Eye (tissue), 1 donor: ENCODE measurements at regions not wholly inside any gene's neighbourhood (a gene's known extent, or its start where the extent isn't known, plus 50 kb on each side); places are given as distances from the start of the nearest gene placed in this dataset.

Experiments used
- DNase-seq: peaks from one replicate; pipeline ENCODE4 v3.0.0-alpha.2; 2015

- no peak for DNase-seq
Observed at GRCh38 chr20:39602649-39603048, 640.5 kb downstream of the DHX35 start.

- no peak for DNase-seq
Observed at GRCh38 chr20:39600871-39601270, 638.7 kb downstream of the DHX35 start.

GRCh38 chr20:39600156-39600555 lies 638.0 kb downstream of the DHX35 start:
- DNase-seq = no peak

GRCh38 chr20:39596554-39596953 lies 634.4 kb downstream of the DHX35 start:
- no peak for DNase-seq

- DNase-seq = no peak
Observed at GRCh38 chr20:39592371-39592770, 630.2 kb downstream of the DHX35 start.

GRCh38 chr20:39588148-39588757 lies 626.1 kb downstream of the DHX35 start:
- DNase-seq = no peak

GRCh38 chr20:39581034-39581433 lies 618.9 kb downstream of the DHX35 start:
- DNase-seq = no peak

- DNase-seq = no peak
Observed at GRCh38 chr20:39576771-39577170, 614.6 kb downstream of the DHX35 start.

GRCh38 chr20:39574061-39574460 lies 611.9 kb downstream of the DHX35 start:
- DNase-seq = no peak

- no peak for DNase-seq
Observed at GRCh38 chr20:39571171-39571570, 609.0 kb downstream of the DHX35 start.

GRCh38 chr20:39568109-39568508 lies 606.0 kb downstream of the DHX35 start:
- no peak for DNase-seq

GRCh38 chr20:39563349-39563748 lies 601.2 kb downstream of the DHX35 start:
- peak; percentile 79 for DNase-seq

- no peak for DNase-seq
Observed at GRCh38 chr20:39554341-39554740, 592.2 kb downstream of the DHX35 start.

- DNase-seq = no peak
Observed at GRCh38 chr20:39553120-39553519, 591.0 kb downstream of the DHX35 start.

GRCh38 chr20:39549733-39550132 lies 587.6 kb downstream of the DHX35 start:
- peak; percentile 94 for DNase-seq

- no peak for DNase-seq
Observed at GRCh38 chr20:39547546-39548408, 585.6 kb downstream of the DHX35 start.

GRCh38 chr20:39541136-39541803 lies 579.1 kb downstream of the DHX35 start:
- DNase-seq = no peak

GRCh38 chr20:39538317-39538716 lies 576.2 kb downstream of the DHX35 start:
- DNase-seq = peak; percentile 8

- no peak for DNase-seq
Observed at GRCh38 chr20:39535301-39535700, 573.2 kb downstream of the DHX35 start.

- no peak for DNase-seq
Observed at GRCh38 chr20:39534846-39535245, 572.7 kb downstream of the DHX35 start.

- DNase-seq = no peak
Observed at GRCh38 chr20:39533858-39534257, 571.7 kb downstream of the DHX35 start.

GRCh38 chr20:39532205-39532604 lies 570.1 kb downstream of the DHX35 start:
- DNase-seq = no peak

GRCh38 chr20:39528436-39528835 lies 566.3 kb downstream of the DHX35 start:
- DNase-seq = no peak

- DNase-seq = no peak
Observed at GRCh38 chr20:39524371-39524911, 562.3 kb downstream of the DHX35 start.
